ENCODE measurements at regions not wholly inside any gene's neighbourhood (a gene's known extent, or its start where the extent isn't known, plus 50 kb on each side); places are given as distances from the start of the nearest gene placed in this dataset.

- H3K27me3 ChIP-seq (ENCODE audit: control insufficient read depth in 2 of 2, insufficient read depth in 2 of 2, low read length in 2 of 2) = no peaks in the 10 kb centered on the region
- BruUV-seq (replicated peaks) = no TSS peak
- H3K9me1 ChIP-seq (replicated peaks; ENCODE audit: control insufficient read depth, extremely low read depth, insufficient read depth, low read length) = no peaks in the 10 kb centered on the region
- no peak overlapping the region for H3K9ac ChIP-seq (replicated peaks; ENCODE audit: extremely low read depth, insufficient read depth, low read length)
- no peaks in the 10 kb centered on the region for H3K9me3 ChIP-seq (replicated peaks; ENCODE audit: control insufficient read depth, insufficient read depth, low read length)
- H4K20me1 ChIP-seq (replicated peaks; ENCODE audit: control insufficient read depth, extremely low read depth, insufficient read depth, low read length) = no peaks in the 10 kb centered on the region
- H3K79me2 ChIP-seq (ENCODE audit: control insufficient read depth, insufficient read depth, low read length) = no peaks in the 10 kb centered on the region
- no peak overlapping the region for H3K27ac ChIP-seq (ENCODE audit: insufficient read depth, low read depth, low read length)
- ChIA-PET CTCF (interaction anchor here (0.7 to 1.6 kb wide), 6 partner anchors 10 to 191 kb away, joined by 3 to 5 read pairs (median 4); no protein-coding TSS in a partner anchor), POLR2A (no interaction called here)
- peak; percentile 91 for DNase-seq (ENCODE audit: low read depth, low spot score)
- peak; percentile 92 for FAIRE-seq
- peaks cover 12% of the 10 kb centered on the region for H3K4me1 ChIP-seq (ENCODE audit: control insufficient read depth, extremely low read depth, insufficient read depth, low read length)
- peak overlapping the region; percentile 73 for H2AFZ ChIP-seq (ENCODE audit: low read depth, low read length)
- H3K4me2 ChIP-seq (ENCODE audit: insufficient read depth, low read length) = peak overlapping the region; percentile 1
- dilution Hi-C loops (cut with MboI; ENCODE audit: extremely low pct_ligation_motif_present, low sequenced_read_pairs) (no loop called here), intact Hi-C loops (cut with micrococcal nuclease) (loop anchor here (1.0 to 2.0 kb wide), 2 partner anchors 51 to 122 kb away; partner anchors contain the start of gene MPDZ)
- TF ChIP-seq MYC (IDR thresholded peaks at IDR 0.05; ENCODE audit: low read depth, low read length) = no peak
- TF ChIP-seq EZH2 (IDR thresholded peaks at IDR 0.05; ENCODE audit: borderline replicate concordance, low read depth, low read length, severe bottlenecking) = no peak
- no peak for TF ChIP-seq FOS (IDR thresholded peaks at IDR 0.05; ENCODE audit: borderline replicate concordance, insufficient read depth, low read length)
- TF ChIP-seq POLR2AphosphoS5 (IDR thresholded peaks at IDR 0.05; ENCODE audit: insufficient read depth, low read depth, low read length) = peak; percentile 58
- TF ChIP-seq GATA2 (IDR thresholded peaks at IDR 0.05; ENCODE audit: insufficient read depth, insufficient read length, low read depth, low read length) = peak; percentile 83
- TF ChIP-seq JUN (IDR thresholded peaks at IDR 0.05; ENCODE audit: borderline replicate concordance, insufficient read depth, insufficient read length, low read depth) = no peak
- H3K4me3 ChIP-seq (replicated peaks in 1 of 3; ENCODE audit: insufficient read depth in 1 of 3, low read depth in 1 of 3, low read length in 3 of 3) = no peak overlapping the region
- H3K36me3 ChIP-seq (ENCODE audit: control insufficient read depth in 2 of 2, extremely low read depth in 1 of 2, insufficient read depth in 2 of 2, low read length in 2 of 2) = no peaks in the 10 kb centered on the region
Measured at GRCh38 chr9:13330396-13331004, 51.0 kb upstream of the MPDZ start.

Measured in endothelial cell of umbilical vein (primary cell).